HFFc6 (cell line): ENCODE measurements at regions not wholly inside any gene's neighbourhood (a gene's known extent, or its start where the extent isn't known, plus 50 kb on each side); places are given as distances from the start of the nearest gene placed in this dataset.

Experiments used
- DNase-seq: peaks from one replicate; pipeline ENCODE4 v3.0.0-alpha.2; 2018
- H3K27ac Mint-ChIP-seq: 2 replicates; pipeline ENCODE4 v1.8.0; 2020; ENCODE audit warnings: mild to moderate bottlenecking, mixed read lengths
- H3K27me3 Mint-ChIP-seq: 2 replicates; pipeline ENCODE4 v1.8.0; 2021; ENCODE audit warnings: mild to moderate bottlenecking, moderate library complexity, mixed read lengths; ENCODE audit not compliant: insufficient read depth
- H3K36me3 Mint-ChIP-seq: 2 replicates; pipeline ENCODE4 v1.8.0; 2021; ENCODE audit warnings: low read depth, mixed read lengths
- H3K4me1 Mint-ChIP-seq: 2 replicates; pipeline ENCODE4 v1.8.0; 2020; ENCODE audit warnings: low read depth, mixed read lengths
- H3K4me3 Mint-ChIP-seq: 2 replicates; pipeline ENCODE4 v1.8.0; 2020; ENCODE audit warnings: mild to moderate bottlenecking, moderate library complexity, mixed read lengths
- H3K9me3 Mint-ChIP-seq: 2 replicates; pipeline ENCODE4 v1.8.0; 2020; ENCODE audit warnings: mild to moderate bottlenecking, mixed read lengths
- CTCF ChIP-seq: fragments of 200-600 bp; sonication (generic); IDR thresholded peaks from 2 replicates; pipeline ENCODE4 v1.5.0; 2021; ENCODE audit warnings: antibody characterized with exemption, mild to moderate bottlenecking

- no peak for TF ChIP-seq CTCF
- Mint-ChIP-seq H3K36me3 (no peaks in the 10 kb centered on the region), H3K27ac (no peak overlapping the region), H3K27me3 (no peaks in the 10 kb centered on the region), H3K4me3 (no peak overlapping the region), H3K9me3 (peaks cover 32% of the 10 kb centered on the region), H3K4me1 (no peaks in the 10 kb centered on the region)
- DNase-seq, result no peak
These were observed 1898.9 kb downstream of the OLFM4 start for GRCh38 chr13:54927538-54927937.

GRCh38 chr13:54928071-54928470 lies 1899.5 kb downstream of the OLFM4 start:
- H3K9me3 Mint-ChIP-seq, result peaks cover 32% of the 10 kb centered on the region
- no peak overlapping the region for H3K4me3 Mint-ChIP-seq
- no peak for TF ChIP-seq CTCF
- H3K27ac Mint-ChIP-seq, result no peak overlapping the region
- DNase-seq, result no peak
- no peaks in the 10 kb centered on the region for H3K4me1 Mint-ChIP-seq
- H3K36me3 Mint-ChIP-seq, result no peaks in the 10 kb centered on the region
- no peaks in the 10 kb centered on the region for H3K27me3 Mint-ChIP-seq

DNA sequence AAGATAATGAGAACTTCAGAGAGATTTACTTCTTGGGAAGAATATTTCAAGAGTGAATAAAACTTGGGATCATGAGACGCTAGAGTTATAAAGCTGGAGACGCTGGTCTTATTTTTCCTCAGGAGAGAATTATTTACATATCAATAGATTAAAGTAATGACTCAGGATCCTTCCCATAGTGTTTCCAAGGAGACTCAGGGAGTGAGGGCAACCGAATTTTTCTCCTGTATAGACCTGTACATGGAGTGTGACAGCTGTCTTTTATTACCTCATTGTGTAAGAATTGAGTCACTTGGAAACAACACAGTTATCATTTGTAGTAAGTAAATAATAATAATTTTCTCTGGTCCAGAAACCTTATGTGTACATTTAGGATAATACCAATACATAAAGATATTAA lies 1905.5 kb downstream of the OLFM4 start:
- no peak for DNase-seq
- no peaks in the 10 kb centered on the region for H3K36me3 Mint-ChIP-seq
- H3K27ac Mint-ChIP-seq, result no peak overlapping the region
- no peaks in the 10 kb centered on the region; the same call in 1 of the 2 replicates for H3K27me3 Mint-ChIP-seq
- H3K9me3 Mint-ChIP-seq, result peaks cover 32% of the 10 kb centered on the region
- H3K4me1 Mint-ChIP-seq, result no peaks in the 10 kb centered on the region
- H3K4me3 Mint-ChIP-seq, result no peak overlapping the region
- no peak for TF ChIP-seq CTCF

GRCh38 chr13:54945973-54946372 lies 1917.4 kb downstream of the OLFM4 start:
- H3K27me3 Mint-ChIP-seq, result no peaks in the 10 kb centered on the region
- H3K36me3 Mint-ChIP-seq, result no peaks in the 10 kb centered on the region

DNA sequence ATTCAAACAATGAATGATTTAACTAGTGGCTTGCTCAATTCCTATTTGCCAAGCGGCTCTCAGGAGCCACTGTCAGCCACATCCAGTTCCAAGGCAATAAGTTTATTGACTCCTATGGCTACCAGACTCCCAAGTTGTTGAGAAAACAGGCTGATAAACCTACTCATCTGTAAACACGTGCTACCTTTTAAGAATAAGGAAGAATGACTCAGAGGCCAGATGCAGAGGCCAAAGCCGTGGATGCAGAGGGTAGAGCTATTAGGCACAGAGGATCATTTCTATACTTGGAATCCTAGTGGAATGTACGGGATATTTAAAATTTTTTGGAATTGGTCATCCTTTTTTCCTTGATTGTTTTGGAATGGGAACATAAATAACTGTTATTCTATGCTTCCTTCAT lies 1921.1 kb downstream of the OLFM4 start:
- Mint-ChIP-seq H3K36me3 (no peaks in the 10 kb centered on the region), H3K9me3 (peaks cover 36% of the 10 kb centered on the region), H3K27me3 (no peaks in the 10 kb centered on the region), H3K4me1 (no peaks in the 10 kb centered on the region), H3K27ac (no peak overlapping the region), H3K4me3 (no peak overlapping the region)
- DNase-seq, result no peak
- TF ChIP-seq CTCF, result no peak

More at GRCh38 chr13:54945973-54946372, 1917.4 kb downstream of the OLFM4 start:
- Mint-ChIP-seq H3K27ac (no peak overlapping the region), H3K4me3 (no peak overlapping the region), H3K4me1 (no peaks in the 10 kb centered on the region), H3K9me3 (peaks cover 28% of the 10 kb centered on the region)
- no peak for DNase-seq
- no peak for TF ChIP-seq CTCF

GRCh38 chr13:54950546-54950945 lies 1921.9 kb downstream of the OLFM4 start:
- Mint-ChIP-seq H3K27ac (no peak overlapping the region), H3K27me3 (no peaks in the 10 kb centered on the region; the same call in 1 of the 2 replicates), H3K9me3 (peaks cover 37% of the 10 kb centered on the region), H3K4me3 (no peak overlapping the region), H3K4me1 (no peaks in the 10 kb centered on the region), H3K36me3 (no peaks in the 10 kb centered on the region)
- no peak for TF ChIP-seq CTCF
- DNase-seq, result no peak
